Activated naive CD4-positive, alpha-beta T cell treated with anti-CD3 and anti-CD28 coated beads for 36 hours (primary cell): ENCODE measurements at regions not wholly inside any gene's neighbourhood (a gene's known extent, or its start where the extent isn't known, plus 50 kb on each side); places are given as distances from the start of the nearest gene placed in this dataset.
"Not testable (repeated sequence)": the region's sequence is repeated elsewhere in the genome, so short reads cannot be mapped to it uniquely, and the experiment has no call there.

Experiments used
- CTCF ChIA-PET: fragments of 350-600 bp; sonication (Branson Sonifier 250); formaldehyde crosslinking; loops from one replicate; lab custom pipeline; 2021; ENCODE audit warnings: antibody characterized with exemption; lab: Charles Lee
- DNase-seq: peaks from one replicate; pipeline ENCODE4 v3.0.0-alpha.2; 2020
- H3K27ac Mint-ChIP-seq: one replicate; pipeline ENCODE4 v1.8.0; 2021; ENCODE audit warnings: mild to moderate bottlenecking, mixed read lengths
- H3K27me3 Mint-ChIP-seq: one replicate; pipeline ENCODE4 v1.8.0; 2021; ENCODE audit warnings: low read depth, mixed read lengths
- H3K36me3 Mint-ChIP-seq: one replicate; pipeline ENCODE4 v1.8.0; 2021; ENCODE audit warnings: low read depth, mixed read lengths
- H3K4me1 Mint-ChIP-seq: one replicate; pipeline ENCODE4 v1.8.0; 2021; ENCODE audit warnings: low read depth, mixed read lengths
- H3K4me3 Mint-ChIP-seq: one replicate; pipeline ENCODE4 v1.8.0; 2021; ENCODE audit warnings: mild to moderate bottlenecking, moderate library complexity, mixed read lengths
- H3K9me3 Mint-ChIP-seq: one replicate; pipeline ENCODE4 v1.8.0; 2021; ENCODE audit warnings: mixed read lengths
- intact Hi-C: fragments of 100-400 bp; cut with micrococcal nuclease; formaldehyde crosslinking; loops from one replicate; pipeline ENCODE4 v1.15.1; 2023

DNA sequence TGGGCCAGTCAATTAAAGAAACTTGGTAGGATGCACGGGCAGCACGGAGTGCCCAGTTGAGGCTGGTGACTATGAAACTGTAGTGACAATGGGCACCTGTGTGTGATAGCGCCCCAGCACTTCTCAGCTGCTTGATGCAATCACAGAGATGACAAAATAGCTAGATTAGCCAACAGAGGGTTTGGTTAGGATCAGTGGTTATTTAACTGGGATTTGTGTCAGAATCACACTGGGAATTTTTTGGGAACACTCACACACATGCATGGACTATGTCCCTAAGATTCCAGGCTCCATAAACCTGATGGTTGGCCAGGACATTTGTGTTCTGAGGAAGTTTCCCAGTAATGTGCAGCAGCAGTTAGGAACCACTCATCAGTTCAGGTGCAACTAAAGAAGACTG is 51.2 kb upstream of the DAAM1 start:
- H3K27me3 Mint-ChIP-seq: no peaks in the 10 kb centered on the region
- no peaks in the 10 kb centered on the region for H3K4me1 Mint-ChIP-seq
- no peak overlapping the region for H3K27ac Mint-ChIP-seq
- intact Hi-C loops: no loop called here
- no peaks in the 10 kb centered on the region for H3K36me3 Mint-ChIP-seq
- DNase-seq: no peak
- H3K4me3 Mint-ChIP-seq: no peak overlapping the region
- H3K9me3 Mint-ChIP-seq: no peaks in the 10 kb centered on the region
- CTCF ChIA-PET: no interaction called here

DNA sequence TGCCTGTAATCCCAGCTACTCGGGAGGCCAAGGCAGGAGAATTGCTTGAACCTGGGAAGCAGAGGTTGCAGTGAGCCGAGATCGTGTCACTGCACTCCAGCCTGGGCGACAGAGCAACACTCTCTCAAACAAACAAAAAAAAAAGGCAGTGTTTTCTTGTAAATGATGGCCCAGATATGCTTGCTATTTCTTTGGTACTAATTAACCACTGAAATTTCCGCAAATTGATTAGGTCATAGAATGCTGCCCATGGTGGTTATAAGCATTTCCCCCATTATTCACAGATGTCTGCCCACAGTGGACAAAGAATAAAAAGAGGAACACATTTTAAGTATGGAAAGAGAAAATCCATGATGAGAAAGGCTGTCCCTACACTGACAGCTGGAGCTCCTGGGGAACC is 49.9 kb upstream of the DAAM1 start:
- DNase-seq, H3K27ac Mint-ChIP-seq, H3K9me3 Mint-ChIP-seq, intact Hi-C loops, H3K4me1 Mint-ChIP-seq, H3K27me3 Mint-ChIP-seq, H3K36me3 Mint-ChIP-seq, CTCF ChIA-PET, H3K4me3 Mint-ChIP-seq: not testable (repeated sequence)
